ENCODE measurements at regions not wholly inside any gene's neighbourhood (a gene's known extent, or its start where the extent isn't known, plus 50 kb on each side); places are given as distances from the start of the nearest gene placed in this dataset.

- WGBS (ENCODE audit: insufficient coverage), result 87% methylated on average over 7 of the region's 10 CpGs
- H3K9me3 Mint-ChIP-seq (ENCODE audit: insufficient read depth), result no peaks in the 10 kb centered on the region
Observed at GRCh38 chr20:22861990-22862389, 173.1 kb upstream of the SSTR4 start.

GRCh38 chr20:22862671-22863230 lies 172.4 kb upstream of the SSTR4 start:
- no peak overlapping the region for H2AFZ ChIP-seq (ENCODE audit: insufficient read depth, low read depth, low read length, poor library complexity, severe bottlenecking)
- Mint-ChIP-seq H3K27me3 (no peaks in the 10 kb centered on the region), H3K4me1 (no peaks in the 10 kb centered on the region), H3K27ac (no peak overlapping the region), H3K4me3 (no peak overlapping the region), H3K9me3 (ENCODE audit: insufficient read depth) (no peaks in the 10 kb centered on the region)
- no peak for TF ChIP-seq EZH2 (IDR thresholded peaks at IDR 0.05; ENCODE audit: borderline replicate concordance, insufficient read depth, low read depth, low read length, poor library complexity, severe bottlenecking)
- no peak for TF ChIP-seq CTCF (IDR thresholded peaks at IDR 0.05)
- POLR2A ChIA-PET, result no interaction called here
- WGBS (ENCODE audit: insufficient coverage), result 81% methylated on average over 9 of the region's 11 CpGs
- DNase-seq (no peak), ATAC-seq (ENCODE audit: low read depth) (no peak)
- H3K9ac ChIP-seq (ENCODE audit: low read length), result no peak overlapping the region
- H3K79me2 ChIP-seq (ENCODE audit: control insufficient read depth, insufficient read depth, low read length), result no peaks in the 10 kb centered on the region
- peaks cover 0 to 2% (median 1%) of the 10 kb centered on the region in 3 donors for H3K9me3 ChIP-seq (ENCODE audit: control extremely low read depth in 1 of 3, control insufficient read depth in 2 of 3, insufficient read depth in 1 of 3, low read length in 2 of 3)
- intact Hi-C loops (cut with micrococcal nuclease), result no loop called here
- no peak overlapping the region for H3K4me2 ChIP-seq (replicated peaks; ENCODE audit: low read depth, low read length, poor library complexity, severe bottlenecking)
- H3K36me3 ChIP-seq (replicated peaks in 1 of 2; ENCODE audit: control extremely low read depth in 1 of 2, control insufficient read depth in 1 of 2, extremely low read depth in 1 of 2, insufficient read depth in 2 of 2, low read length in 1 of 2), result no peaks in the 10 kb centered on the region
- H3K4me3 ChIP-seq (ENCODE audit: control extremely low read depth in 1 of 5, extremely low read depth in 1 of 5, insufficient read depth in 1 of 5, low read depth in 2 of 5, low read length in 4 of 5), result no peak overlapping the region
- no peaks in the 10 kb centered on the region for H4K20me1 ChIP-seq (ENCODE audit: control insufficient read depth, insufficient read depth, low read length, poor library complexity, severe bottlenecking)
- no peaks in the 10 kb centered on the region for H3K27me3 ChIP-seq (replicated peaks in 1 of 4; ENCODE audit: control extremely low read depth in 1 of 4, control insufficient read depth in 3 of 4, insufficient read depth in 4 of 4, low read length in 3 of 4)
- no peak overlapping the region for H3K27ac ChIP-seq (ENCODE audit: low read length in 2 of 2)
- CTCF ChIA-PET, result no interaction called here
- H3K4me1 ChIP-seq (ENCODE audit: control insufficient read depth in 2 of 2, insufficient read depth in 2 of 2, low read length in 2 of 2), result no peaks in the 10 kb centered on the region

More at GRCh38 chr20:22861990-22862389, 173.1 kb upstream of the SSTR4 start:
- no peaks in the 10 kb centered on the region for H3K4me1 Mint-ChIP-seq
- Histone ChIP-seq H2AFZ (ENCODE audit: insufficient read depth, low read depth, low read length, poor library complexity, severe bottlenecking) (no peak overlapping the region), H3K36me3 (replicated peaks in 1 of 2; ENCODE audit: control extremely low read depth in 1 of 2, control insufficient read depth in 1 of 2, extremely low read depth in 1 of 2, insufficient read depth in 2 of 2, low read length in 1 of 2) (no peaks in the 10 kb centered on the region), H3K4me2 (replicated peaks; ENCODE audit: low read depth, low read length, poor library complexity, severe bottlenecking) (no peak overlapping the region), H3K4me3 (ENCODE audit: control extremely low read depth in 1 of 5, extremely low read depth in 1 of 5, insufficient read depth in 1 of 5, low read depth in 2 of 5, low read length in 4 of 5) (no peak overlapping the region), H3K27me3 (replicated peaks in 1 of 4; ENCODE audit: control extremely low read depth in 1 of 4, control insufficient read depth in 3 of 4, insufficient read depth in 4 of 4, low read length in 3 of 4) (no peaks in the 10 kb centered on the region), H4K20me1 (ENCODE audit: control insufficient read depth, insufficient read depth, low read length, poor library complexity, severe bottlenecking) (no peaks in the 10 kb centered on the region), H3K79me2 (ENCODE audit: control insufficient read depth, insufficient read depth, low read length) (no peaks in the 10 kb centered on the region), H3K9ac (ENCODE audit: low read length) (no peak overlapping the region), H3K9me3 (ENCODE audit: control extremely low read depth in 1 of 3, control insufficient read depth in 2 of 3, insufficient read depth in 1 of 3, low read length in 2 of 3) (peaks cover 0 to 2% (median 1%) of the 10 kb centered on the region in 3 donors), H3K27ac (ENCODE audit: low read length in 2 of 2) (no peak overlapping the region), H3K4me1 (ENCODE audit: control insufficient read depth in 2 of 2, insufficient read depth in 2 of 2, low read length in 2 of 2) (no peaks in the 10 kb centered on the region)
- H3K27ac Mint-ChIP-seq, result no peak overlapping the region
- no peak for TF ChIP-seq CTCF (IDR thresholded peaks at IDR 0.05)
- no peak for TF ChIP-seq EZH2 (IDR thresholded peaks at IDR 0.05; ENCODE audit: borderline replicate concordance, insufficient read depth, low read depth, low read length, poor library complexity, severe bottlenecking)
- intact Hi-C loops (cut with micrococcal nuclease), result no loop called here
- DNase-seq (no peak), ATAC-seq (ENCODE audit: low read depth) (no peak)
- POLR2A ChIA-PET, result no interaction called here
- no peaks in the 10 kb centered on the region for H3K27me3 Mint-ChIP-seq
- H3K4me3 Mint-ChIP-seq, result no peak overlapping the region
- CTCF ChIA-PET, result no interaction called here
